NCI-H187 (cell line): ENCODE measurements at regions not wholly inside any gene's neighbourhood (a gene's known extent, or its start where the extent isn't known, plus 50 kb on each side); places are given as distances from the start of the nearest gene placed in this dataset.

Experiments
- DNase-seq, 2 experiments: peaks; one replicate each; lab custom pipeline; 2025; lab: John Stamatoyannopoulos, UW

GRCh38 chr10:8975535-8975934, 921.0 kb downstream of the GATA3 start:
- DNase-seq = no peak

DNA sequence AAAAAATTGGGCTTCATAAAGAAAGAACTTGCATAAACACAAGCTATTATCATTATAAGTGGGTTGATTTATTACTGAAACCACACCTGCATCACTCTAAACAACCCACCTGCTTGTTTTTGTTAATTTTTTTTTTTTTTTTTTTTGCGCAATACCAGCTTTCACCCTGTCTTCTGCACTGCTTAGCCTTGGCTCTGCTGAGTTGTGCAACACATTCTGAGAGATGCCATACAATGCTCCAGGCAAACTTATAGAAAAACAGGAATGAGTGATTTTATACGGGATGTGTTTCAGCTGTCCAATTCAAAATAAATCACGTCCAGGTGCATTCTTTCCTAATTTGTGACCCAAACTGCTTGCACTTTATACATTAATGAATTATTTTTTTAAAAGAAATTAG, 923.6 kb downstream of the GATA3 start:
- DNase-seq = no peak

DNA sequence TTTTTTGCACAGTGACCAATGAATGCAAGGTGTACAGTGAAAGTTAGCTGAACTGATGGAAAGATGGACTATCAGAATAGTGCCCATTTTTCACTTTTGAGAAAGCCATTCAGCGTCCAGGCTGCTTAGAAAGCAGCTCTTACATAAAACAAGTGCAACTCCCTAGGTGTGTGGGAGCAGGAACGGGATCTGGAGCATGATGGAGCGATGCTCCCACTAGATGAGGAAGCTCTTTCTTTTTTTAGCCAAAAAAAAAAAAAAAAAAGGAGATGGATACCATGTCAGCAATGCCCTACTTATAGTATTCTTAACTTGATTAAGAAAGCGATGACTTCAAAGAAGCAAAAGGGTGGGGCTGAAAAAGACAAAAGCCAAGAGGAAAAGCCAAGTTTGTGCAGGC, 925.5 kb downstream of the GATA3 start:
- no peak for DNase-seq

- no peak for DNase-seq
Measured at GRCh38 chr10:8981277-8981676, 926.8 kb downstream of the GATA3 start.

DNA sequence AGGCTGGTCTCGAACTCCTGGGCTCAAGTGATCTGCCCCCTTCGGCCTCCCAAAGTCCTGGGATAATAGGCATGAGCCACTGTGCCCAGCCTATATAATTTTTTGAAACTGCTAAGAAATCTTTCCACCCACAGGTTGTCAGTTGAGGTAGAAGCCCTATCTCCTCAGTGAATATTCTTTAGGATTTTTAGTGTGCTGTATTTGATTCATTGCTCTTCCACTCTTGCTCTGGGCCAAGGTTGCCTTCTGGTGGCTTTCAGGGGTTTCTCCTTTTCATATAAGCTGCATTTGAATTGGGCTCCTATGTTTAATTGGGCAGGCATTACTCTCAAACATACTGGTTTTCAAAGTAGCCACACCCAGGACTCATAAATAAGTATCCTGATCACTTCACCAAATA, 931.2 kb downstream of the GATA3 start:
- DNase-seq = no peak

DNA sequence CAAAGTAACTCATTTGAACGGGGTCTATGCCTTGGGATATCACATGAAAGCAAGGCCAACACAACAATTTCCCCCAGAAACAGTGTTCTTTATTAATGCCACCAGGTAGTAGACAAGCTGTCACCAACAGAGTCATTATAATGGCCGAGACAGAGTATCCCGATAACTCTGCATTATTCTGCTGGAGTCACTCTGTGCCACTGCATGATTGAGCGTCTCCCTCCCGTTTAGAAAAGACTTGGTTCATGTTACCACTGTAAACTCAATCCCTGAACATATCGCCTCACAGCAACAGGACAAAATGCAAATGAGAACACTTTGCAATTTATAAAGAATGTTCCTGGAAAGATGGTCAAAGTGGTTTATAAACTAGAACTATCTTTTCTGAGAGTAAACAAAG, 932.5 kb downstream of the GATA3 start:
- DNase-seq = no peak

DNA sequence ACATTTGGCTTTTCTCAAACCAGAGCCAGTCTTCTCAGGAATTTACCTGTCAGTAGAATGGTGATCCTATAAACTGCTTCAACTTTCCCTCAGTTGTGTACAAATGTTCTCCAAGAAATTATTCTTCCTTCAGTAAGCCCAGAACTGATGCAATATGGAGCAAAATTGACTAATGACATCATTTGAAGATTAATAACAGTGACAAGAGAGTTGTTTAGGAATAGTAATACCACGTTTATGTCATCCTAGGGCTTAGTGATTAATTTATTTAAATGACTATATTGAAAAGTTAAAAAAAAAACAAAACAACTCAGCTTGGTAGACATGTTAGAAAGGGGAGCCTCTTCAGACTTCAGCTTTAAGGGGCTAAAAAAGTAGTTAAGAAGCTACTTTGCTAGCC, 933.2 kb downstream of the GATA3 start:
- no peak for DNase-seq

- no peak for DNase-seq
Measured at GRCh38 chr10:8990280-8990987, 935.9 kb downstream of the GATA3 start.

DNA sequence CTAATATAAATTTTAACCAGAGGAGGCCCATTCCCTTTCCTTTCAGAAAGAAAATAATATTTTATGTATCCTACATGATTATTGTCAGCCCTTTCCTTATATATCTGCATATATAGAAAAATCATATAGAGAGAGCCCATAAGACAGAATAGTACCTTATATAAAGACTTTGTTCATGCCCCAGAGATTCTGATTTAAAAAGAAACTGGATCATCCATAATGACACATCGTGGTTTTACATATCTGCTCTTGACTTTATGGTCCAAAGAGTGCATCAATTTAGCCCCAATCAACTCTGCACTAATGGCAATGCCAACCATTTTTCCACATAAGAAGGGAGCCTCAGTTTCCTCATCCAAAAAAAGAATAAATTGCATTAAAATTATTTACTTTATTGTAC, 937.5 kb downstream of the GATA3 start:
- no peak for DNase-seq

GRCh38 chr10:8993864-8994263, 939.4 kb downstream of the GATA3 start:
- DNase-seq = no peak

DNA sequence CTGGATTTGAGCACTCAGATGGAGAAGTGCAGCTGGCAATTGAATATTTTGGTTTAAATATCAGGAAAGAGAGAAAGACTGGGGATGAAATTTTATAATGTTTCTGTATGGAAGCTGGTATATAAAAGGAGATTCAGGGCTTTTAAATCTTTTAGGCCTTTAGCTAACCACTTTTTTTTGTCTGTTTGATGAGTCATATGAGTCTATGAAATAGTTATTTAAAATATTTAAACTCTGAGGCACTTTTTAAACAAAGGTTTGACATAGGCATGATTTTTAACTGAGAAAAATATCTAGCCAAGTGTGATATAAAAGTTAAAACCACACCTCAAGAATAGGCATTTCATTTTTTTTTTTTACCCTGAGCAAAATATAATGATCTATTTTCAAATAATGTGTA, 944.3 kb downstream of the GATA3 start:
- no peak for DNase-seq

DNA sequence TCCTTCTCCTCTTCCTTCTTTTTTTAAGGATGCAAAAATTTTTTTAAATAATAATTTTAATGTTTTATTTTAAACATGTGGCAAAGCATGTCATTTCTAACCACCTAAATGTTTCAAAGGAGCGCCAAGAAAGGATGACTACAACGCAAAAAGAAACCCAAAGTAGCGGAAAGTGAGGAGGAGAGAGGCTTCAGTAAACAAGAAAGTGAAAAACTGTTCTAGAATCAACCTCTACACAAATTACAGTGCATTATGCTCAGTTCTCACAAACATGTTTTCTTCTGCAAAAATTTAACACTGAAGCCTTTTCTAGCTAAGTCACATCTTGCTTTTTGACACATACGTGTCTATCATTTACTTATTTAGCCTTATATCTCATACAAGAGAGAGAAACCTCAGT, 948.6 kb downstream of the GATA3 start:
- no peak for DNase-seq

DNA sequence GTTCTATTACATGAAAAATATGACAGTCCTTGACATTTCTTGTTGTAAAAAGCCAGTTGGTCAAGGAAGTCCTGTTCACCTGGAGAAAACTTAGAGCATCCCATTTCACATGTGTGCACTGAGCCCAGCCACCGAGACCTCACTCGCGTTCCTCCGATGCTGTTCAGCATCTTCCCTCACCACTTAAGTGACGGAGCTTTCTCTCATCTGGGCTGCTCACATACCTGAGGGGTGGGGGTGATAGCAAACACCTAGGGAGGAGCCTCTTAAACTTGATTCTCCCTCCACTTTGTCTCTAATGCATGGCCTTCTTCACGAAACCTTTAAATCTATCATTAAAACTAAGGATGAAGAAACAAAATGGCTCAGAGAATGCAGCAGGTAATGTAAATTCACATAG, 950.2 kb downstream of the GATA3 start:
- DNase-seq = no peak

DNA sequence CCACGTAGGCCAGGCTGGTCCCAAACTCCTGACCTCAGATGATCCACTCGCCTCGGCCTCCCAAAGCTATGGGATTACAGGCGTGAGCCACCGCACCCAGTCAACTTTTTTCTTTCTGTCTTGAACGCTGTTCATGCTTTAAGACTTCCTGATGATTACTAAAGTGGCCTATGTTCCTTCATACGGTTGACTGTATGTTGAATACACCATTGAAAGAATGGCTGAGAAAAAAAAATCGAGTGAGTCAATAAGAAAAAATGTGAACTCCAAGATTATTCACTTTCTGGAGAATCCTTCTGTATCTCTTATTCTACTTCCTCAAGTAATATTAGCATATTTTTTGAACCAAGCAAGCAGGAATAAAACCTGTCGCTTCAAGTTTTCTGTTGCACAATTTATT, 955.0 kb downstream of the GATA3 start:
- DNase-seq = no peak

- no peak for DNase-seq
Measured at GRCh38 chr10:9010093-9010492, 955.6 kb downstream of the GATA3 start.

GRCh38 chr10:9010931-9011670, 956.6 kb downstream of the GATA3 start:
- DNase-seq = no peak

- no peak for DNase-seq
Measured at GRCh38 chr10:9012312-9012711, 957.8 kb downstream of the GATA3 start.

GRCh38 chr10:9015005-9015404, 960.5 kb downstream of the GATA3 start:
- no peak for DNase-seq

DNA sequence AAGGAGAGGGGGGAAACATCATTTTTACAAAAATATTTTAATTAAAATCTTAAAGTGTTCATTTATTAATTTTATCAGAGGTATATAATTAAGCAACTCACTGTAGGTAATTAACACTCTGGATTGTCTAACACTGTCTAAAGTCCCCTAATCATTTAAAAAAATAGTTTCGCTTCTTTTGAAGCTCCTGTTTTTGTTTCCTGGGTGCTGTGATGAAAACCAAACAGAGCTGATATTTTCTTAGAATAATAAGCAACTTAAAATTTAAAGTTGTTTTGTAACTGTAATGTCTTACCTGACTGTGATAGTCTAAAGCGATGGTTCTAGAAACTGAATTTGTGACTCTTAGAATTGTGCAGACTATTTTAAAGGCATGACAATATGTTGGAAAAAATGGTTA, 961.0 kb downstream of the GATA3 start:
- no peak for DNase-seq

DNA sequence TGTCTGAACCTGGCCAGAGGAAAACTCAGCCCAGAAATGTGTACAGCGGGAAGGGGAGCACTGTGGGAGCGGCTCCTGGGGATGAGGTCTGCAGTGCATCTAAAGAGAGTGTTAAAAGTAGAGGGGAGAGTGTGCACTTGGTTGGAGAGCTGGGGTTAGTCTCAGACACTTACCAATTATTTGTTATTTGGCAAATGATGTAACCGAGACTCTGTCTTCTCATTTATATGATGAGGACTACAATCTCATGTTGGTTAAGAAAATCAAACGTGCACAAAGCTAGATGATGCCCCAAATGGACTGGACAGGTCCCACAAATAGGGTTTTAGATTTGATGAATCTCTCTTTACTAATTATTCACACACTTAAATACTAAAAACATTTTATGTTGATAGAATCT, 962.4 kb downstream of the GATA3 start:
- DNase-seq = no peak

GRCh38 chr10:9018195-9019173, 964.0 kb downstream of the GATA3 start:
- DNase-seq = no peak

- DNase-seq = no peak
Measured at GRCh38 chr10:9023206-9023605, 968.7 kb downstream of the GATA3 start.

DNA sequence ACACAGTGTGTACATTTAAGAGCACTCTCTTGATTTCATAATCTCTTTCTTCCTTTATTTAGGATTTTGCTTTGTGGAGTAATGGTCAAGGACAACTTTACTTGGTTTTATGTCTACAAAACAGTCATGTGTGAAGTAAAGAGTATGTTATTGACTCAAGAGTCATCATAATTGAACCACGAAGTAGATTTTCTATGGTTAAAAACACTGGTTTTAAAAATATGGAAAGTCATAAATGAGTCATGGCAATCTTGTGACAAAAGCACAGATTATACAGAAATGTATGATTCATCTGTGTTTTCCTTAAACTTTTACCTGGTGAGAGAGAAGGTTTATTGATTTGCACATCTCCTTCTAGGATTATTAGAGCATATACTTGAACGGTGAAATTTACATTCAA, 969.7 kb downstream of the GATA3 start:
- no peak for DNase-seq
